Omental fat pad (tissue), 3 donors: ENCODE measurements at regions not wholly inside any gene's neighbourhood (a gene's known extent, or its start where the extent isn't known, plus 50 kb on each side); places are given as distances from the start of the nearest gene placed in this dataset. TPM values are rescaled to one million over a fixed set of nuclear protein-coding genes. Genes with fewer than 3 reads are reported as not detected.
"Not testable (repeated sequence)": the region's sequence is repeated elsewhere in the genome, so short reads cannot be mapped to it uniquely, and the experiment has no call there.

Experiments used
- ATAC-seq: fragments of 150-250 bp; one replicate; pipeline ENCODE4 v1.9.1; 2016; ENCODE audit warnings: mild to moderate bottlenecking, moderate library complexity; ENCODE audit not compliant: low FRiP score
- DNase-seq: peaks from one replicate; pipeline ENCODE4 v3.0.0-alpha.2; 2019; ENCODE audit warnings: low spot score
- small RNA-seq: library from RNA; depleted of rRNA; stranded (forward); fragments of <200 nt; gene quantifications from one replicate; pipeline ENCODE3, GENCODE V24; 2016
- TF ChIP-seq, protein P1 (sequence below), 3 donors: fragments of 450-650 bp; IDR thresholded peaks; one replicate each; pipeline ENCODE4 v1.5.1; 2016 to 2017; ENCODE audit warnings: antibody characterized with exemption in 3 of 3, mild to moderate bottlenecking in 3 of 3, moderate library complexity in 2 of 3

DNA sequence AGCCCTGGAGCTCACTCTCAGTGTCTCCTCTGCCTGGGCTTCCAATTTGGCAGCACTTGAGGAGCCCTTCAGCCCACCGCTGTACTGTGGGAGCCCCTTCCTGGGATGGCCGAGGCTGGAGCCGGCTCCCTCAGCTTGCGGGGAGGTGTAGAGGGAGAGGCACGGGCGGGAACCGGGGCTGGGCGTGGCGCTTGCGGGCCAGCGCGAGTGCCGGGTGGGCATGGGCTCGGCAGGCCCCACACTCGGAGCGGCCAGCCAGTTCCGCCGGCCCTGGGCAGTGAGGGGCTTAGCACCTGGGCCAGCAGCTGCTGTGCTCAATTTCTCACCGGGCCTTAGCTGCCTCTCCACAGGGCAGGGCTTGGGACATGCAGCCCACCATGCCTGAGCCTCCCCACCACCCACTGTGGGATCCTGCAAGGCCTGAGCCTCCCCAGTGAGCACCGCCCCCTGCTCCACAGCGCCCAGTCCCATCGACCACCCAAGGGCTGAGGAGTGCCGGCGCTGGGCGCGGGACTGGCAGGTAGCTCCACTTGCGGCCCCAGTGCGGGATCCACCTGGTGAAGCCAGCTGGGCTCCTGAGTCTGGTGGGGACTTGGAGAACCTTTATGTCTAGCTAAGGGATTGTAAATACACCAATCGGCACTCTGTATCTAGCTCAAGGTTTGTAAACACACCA, 65.1 kb upstream of the ROPN1B start:
- ATAC-seq, DNase-seq: not testable (repeated sequence)

DNA sequence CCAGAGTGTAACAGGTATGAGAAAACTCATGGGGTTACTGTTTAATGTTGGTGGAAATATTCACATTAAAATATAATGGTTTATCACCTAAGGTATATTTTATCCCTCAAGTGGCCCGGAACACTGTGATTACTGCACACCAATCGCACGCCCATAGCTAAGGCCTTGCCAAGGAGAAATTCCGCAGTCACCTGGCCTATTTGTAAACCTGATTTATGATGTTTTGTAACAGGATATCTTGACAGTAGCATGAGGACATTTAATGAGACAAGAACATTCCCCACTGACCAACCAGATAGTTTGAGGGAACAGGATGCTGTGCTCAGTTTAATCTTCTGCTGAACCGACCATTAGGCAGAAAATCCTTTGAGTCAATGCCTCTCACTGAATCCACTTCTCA, 61.7 kb upstream of the ROPN1B start:
- not testable (repeated sequence) for DNase-seq, ATAC-seq

DNA sequence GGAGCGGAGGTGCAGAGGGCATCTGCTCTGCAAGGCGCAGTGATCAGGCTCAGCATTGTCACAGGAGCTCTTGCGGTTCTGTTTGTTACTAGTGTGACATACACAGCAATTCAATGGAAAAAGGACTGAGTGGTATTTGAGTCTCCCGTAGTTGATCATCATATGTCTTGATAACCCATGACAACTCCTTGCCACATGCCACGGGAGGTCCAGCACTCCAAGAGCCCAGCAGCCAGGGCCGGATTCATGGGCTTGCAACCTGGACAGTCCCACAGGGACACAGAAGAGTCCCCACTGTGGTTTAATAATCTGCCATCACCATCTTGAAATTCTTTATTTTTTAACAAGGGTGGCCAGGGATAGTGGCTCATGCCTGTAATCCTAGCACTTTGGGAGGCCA, 58.1 kb upstream of the ROPN1B start:
- not testable (repeated sequence) for DNase-seq, ATAC-seq

DNA sequence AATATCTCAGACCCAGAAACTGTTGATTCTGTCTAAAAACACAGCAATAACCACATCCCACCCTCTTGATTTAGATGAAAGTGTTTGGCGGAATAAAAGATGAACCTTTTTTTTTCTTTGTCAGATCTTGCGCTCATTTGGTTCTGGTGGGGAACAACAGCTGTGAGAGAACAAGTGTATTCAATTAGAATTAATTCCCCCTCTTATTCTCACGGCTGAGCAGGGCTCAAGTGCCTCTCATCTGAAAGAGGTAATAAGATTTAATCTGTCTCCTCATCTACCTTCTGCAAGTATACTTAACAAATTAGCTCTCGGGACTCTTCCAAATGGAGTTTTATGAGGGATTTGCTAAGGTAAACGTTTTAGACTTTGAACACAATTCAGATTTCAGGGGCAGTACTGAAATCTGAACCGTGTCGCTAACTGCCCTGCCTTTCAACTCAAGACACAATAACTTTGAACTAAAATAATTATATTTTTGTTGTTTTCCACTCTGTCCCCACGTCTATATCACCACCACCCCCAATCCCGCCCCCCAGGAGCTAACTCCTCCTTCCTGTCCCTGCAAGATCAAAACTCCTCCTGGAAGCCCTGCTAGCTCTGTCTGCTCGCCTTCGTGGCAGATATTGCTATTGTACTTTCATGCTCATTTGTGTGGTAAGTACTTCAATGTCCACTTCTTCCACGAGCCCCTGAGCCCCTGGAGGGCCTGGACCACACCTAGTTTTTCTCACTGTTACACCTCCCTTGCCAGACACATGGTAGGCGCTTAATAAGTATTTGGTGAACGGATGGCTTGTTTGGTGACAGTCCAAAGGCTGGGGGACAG, 54.2 kb upstream of the ROPN1B start:
- not testable (repeated sequence) for DNase-seq

DNA sequence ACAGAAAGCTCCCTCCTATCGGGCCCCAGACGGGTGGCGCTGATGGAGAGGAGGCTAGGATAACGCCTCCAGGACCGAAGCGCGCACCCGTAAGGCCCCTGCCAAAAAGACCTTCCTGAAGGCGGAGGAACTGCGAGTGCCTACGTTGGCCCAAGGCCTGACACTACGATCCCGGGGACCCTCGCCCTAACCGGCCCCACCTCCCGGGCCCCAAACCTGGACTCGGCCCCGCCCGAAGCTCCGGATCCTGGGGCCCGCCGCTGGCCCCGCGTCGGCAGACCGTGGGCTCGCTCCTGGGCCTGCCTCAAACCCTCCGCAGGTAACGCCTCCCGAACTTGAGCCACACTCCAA, 53.6 kb upstream of the ROPN1B start:
- ATAC-seq, DNase-seq: not testable (repeated sequence)

More for the DNA sequence above, 54.2 kb upstream of the ROPN1B start:
- ATAC-seq: not testable (repeated sequence)

DNA sequence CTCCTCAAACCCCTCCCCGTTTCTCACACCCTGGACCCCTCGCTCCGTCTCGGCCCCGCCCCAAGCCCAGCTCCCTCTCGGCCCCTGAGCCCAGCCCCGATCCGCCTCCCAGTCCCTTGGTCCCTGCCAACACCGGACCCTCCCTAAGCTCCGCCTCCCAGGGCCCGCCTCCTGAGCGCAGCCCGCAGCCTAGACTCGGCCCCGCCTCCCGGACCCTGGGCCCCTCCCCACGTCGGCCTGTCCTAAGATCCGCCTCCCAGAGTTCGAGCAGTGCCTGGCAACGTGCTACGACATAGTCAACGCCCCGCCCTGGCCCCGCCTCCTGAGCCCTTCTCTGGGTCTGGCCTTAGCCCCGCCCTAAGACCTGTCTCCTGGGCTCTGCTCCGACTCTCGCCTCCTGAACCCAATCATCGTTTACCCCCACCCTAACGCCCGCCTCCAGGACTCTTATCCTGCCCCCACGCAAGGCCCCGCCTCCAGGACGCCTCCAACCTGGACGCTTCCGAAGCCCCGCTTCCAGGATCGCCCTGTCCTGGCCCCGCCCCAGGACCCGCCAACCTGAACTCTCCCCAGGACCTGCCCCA, 53.1 kb upstream of the ROPN1B start:
- ATAC-seq (peak; percentile 97), DNase-seq (peak; percentile 97)

DNA sequence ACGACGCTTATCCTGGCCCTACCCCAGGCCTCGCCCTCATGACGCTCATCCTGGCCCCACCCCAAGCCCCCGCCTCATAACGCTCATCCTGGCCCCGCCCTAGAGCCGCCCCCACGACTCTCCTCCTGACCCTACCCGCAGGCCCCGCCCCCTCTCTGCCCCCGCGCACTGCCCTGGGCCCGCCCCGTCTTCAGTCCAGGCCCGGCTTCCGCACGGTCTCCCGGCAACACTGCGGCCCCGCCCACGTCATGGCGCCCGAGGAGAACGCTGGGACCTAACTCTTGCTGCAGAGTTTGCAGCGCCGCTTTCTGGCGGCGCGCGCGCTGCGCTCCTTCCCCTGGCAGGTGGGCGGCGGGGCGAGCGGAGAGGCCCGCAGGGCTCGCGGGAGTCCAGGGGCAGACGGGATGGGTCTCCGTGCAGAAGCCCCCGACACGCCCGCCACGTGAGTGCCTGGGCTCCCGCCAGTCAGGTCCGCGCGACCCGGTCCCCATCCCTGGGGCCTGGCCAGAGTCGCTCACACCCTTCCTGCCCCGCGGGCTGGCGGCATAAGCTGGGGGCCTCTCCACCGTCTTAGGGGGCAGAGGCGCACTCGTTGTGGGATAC, 52.5 kb upstream of the ROPN1B start:
- DNase-seq (peak; percentile 95), ATAC-seq (peak; percentile 99)
- TF ChIP-seq, protein P1, sequence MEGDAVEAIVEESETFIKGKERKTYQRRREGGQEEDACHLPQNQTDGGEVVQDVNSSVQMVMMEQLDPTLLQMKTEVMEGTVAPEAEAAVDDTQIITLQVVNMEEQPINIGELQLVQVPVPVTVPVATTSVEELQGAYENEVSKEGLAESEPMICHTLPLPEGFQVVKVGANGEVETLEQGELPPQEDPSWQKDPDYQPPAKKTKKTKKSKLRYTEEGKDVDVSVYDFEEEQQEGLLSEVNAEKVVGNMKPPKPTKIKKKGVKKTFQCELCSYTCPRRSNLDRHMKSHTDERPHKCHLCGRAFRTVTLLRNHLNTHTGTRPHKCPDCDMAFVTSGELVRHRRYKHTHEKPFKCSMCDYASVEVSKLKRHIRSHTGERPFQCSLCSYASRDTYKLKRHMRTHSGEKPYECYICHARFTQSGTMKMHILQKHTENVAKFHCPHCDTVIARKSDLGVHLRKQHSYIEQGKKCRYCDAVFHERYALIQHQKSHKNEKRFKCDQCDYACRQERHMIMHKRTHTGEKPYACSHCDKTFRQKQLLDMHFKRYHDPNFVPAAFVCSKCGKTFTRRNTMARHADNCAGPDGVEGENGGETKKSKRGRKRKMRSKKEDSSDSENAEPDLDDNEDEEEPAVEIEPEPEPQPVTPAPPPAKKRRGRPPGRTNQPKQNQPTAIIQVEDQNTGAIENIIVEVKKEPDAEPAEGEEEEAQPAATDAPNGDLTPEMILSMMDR (IDR thresholded peaks at IDR 0.05): no peak

DNA sequence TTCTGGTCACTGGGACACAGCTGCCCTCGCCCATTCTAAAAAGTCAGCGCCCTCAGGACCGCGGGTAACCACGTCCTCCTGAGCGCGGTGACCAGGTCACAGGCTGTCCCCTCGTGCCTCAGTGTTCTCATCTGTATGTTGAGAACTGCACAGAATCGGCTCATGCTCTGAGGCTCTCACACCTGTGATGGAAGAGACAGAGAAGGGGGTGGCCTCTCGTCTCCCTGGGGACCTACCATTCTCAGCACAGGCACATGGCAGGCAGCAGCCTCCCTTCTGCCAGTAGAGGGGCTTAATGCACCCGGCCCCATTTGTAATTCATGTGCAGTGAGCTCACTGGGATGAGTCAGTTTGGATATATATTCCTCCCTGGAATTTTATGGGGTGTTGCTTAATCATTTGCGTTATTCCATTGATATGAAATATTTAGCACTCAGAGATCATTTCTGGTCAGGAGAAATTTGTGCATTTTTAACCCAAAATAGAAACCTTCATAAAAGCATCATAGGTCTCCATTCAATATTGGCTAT, 51.9 kb upstream of the ROPN1B start:
- DNase-seq, ATAC-seq: not testable (repeated sequence)

DNA sequence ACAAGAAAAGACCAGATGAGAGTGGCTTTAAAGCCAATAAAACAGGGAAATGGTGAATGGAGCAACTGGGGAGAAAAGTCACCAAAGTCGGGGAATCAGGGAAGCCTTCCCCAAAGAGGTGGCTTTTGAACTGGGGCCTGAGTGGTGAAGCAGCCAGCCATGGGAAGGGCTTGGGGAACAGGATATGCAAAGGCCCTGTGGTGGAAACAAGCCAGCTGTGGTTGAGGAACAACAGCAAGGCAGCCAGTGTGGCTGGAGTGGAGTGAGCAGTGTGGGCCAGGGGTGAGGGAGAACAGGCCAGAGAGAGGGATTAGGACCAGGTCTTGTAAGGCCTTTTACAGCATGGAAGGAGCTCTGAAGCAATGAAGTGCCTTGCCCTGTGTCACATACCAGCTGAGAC, 51.0 kb upstream of the ROPN1B start:
- DNase-seq, ATAC-seq: not testable (repeated sequence)

DNA sequence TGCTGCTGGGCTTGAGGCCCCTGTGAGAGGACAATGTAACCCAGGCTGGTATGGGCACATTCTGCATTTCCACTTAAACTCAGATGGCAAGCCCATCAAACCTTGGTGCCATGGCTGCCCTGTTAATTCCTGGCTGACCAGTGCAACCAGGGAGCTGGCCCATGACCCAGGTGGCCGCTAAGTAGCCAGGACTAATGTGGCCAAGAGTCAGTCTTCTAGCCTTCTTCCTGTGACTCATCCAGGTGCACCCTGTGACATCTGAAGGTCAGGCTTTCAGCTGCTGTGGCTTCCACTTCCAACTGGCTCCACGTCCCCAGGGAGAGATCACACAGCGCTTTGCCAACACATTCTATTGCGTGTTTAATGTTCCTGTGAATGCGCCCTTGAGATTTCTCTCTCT, 50.5 kb upstream of the ROPN1B start:
- ATAC-seq, DNase-seq: not testable (repeated sequence)

DNA sequence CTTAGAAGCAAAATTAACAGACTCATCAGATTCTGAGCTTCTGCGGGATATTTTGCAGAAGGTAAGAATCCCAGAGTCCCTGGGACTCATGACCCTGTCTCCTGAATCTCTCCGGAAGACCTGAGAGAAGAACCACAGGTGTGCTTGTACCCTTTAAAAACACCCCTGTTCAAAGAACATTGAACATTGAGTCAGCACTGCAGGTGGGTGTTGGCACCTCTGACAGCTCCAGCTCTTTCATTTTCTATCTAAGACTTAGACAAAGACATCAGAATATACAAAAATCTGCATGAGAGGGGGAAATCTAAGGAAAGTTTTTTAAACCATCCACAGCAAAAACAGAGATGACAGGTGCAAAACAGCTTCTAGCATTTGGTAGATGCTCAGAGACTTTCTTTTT, 50.1 kb upstream of the ROPN1B start:
- not testable (repeated sequence) for DNase-seq, ATAC-seq

Small RNAs in the stretch of these regions (small RNA-seq; reads per million reads assigned to genes)
- not detected for gene AC092902.1
- gene AF186996.2: not detected
- gene AF186996.3: not detected
- not detected for gene MIR548I1
- not detected for gene SNRPCP11
